B cell (primary cell): ENCODE measurements at regions not wholly inside any gene's neighbourhood (a gene's known extent, or its start where the extent isn't known, plus 50 kb on each side); places are given as distances from the start of the nearest gene placed in this dataset.

Experiments
- CTCF ChIP-seq: fragments of 200-600 bp; IDR thresholded peaks from one replicate; pipeline ENCODE4 v1.8.0; 2022; ENCODE audit warnings: antibody characterized with exemption, mild to moderate bottlenecking
- EZH2 ChIP-seq: IDR thresholded peaks from 2 replicates; pipeline ENCODE4 v1.6.1; 2012; ENCODE audit warnings: borderline replicate concordance, low read depth, mild to moderate bottlenecking, moderate library complexity, low read length; ENCODE audit not compliant: insufficient read depth, poor library complexity, severe bottlenecking

GRCh38 chr4:43458293-43458692 is 565.8 kb downstream of the GRXCR1 start:
- TF ChIP-seq CTCF (no peak), EZH2 (no peak)
